GM19240 (cell line): ENCODE measurements at regions not wholly inside any gene's neighbourhood (a gene's known extent, or its start where the extent isn't known, plus 50 kb on each side); places are given as distances from the start of the nearest gene placed in this dataset.
"Not testable (repeated sequence)": the region's sequence is repeated elsewhere in the genome, so short reads cannot be mapped to it uniquely, and the experiment has no call there.

ENCODE experiments used
- DNase-seq: peaks from one replicate; pipeline ENCODE4 v3.0.0; 2011; ENCODE audit warnings: low spot score; ENCODE audit not compliant: insufficient read length

DNA sequence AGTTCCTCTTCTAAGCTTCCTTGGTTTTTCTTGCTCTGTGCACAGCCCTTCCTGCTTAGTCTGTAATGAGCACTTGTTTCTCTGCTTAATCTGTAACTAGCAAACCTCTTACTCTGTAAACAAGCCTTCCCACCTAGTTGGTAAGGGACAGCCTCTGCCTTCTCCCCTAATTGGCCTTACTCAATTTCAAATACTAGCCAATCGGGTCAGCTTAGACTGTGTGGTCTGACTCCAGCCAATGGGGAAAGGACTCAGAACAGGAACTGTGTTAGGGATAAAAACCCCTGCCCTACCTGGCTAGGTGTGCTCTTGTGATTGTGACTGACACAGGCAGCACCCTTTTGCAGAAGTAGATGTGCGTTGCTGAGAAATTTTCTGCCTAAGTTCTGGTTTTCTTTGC is 136.5 kb upstream of the AADAT start:
- no peak for DNase-seq

DNA sequence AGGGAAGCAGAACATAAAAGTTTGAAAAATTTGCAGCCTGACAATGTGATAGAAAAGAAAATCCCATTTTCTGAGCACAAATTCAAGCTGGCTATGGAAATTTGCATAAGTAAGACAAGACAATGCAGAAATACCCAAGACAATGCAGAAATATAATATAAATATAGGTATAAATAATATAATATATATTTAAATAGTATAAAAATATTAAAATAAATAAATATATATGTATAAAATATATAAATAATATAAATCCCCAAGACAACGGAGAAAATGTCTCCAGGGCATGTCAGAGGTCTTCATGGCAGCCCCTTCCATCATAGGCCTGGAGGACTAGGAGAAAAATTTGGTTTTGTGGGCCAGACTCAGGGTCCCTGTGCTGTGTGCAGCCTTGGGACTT is 125.0 kb upstream of the AADAT start:
- DNase-seq = no peak

DNA sequence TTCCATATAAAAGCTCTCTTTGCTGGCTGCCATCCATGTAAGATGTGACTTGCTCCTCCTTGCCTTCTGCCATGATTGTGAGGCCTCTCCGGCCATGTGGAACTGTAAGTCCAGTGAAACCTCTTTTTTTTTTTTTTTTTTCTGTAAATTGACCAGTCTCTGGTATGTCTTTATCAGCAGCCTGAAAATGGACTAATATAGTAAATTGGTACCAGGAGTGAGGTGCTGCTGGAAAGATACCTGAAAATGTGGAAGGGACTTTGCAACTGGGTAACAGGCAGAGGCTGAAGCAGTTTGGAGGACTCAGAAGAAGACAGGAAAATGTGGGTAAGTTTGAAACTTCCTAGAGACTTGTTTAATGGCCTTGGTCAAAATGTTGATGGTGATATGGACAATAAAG is 124.3 kb upstream of the AADAT start:
- DNase-seq = no peak

DNA sequence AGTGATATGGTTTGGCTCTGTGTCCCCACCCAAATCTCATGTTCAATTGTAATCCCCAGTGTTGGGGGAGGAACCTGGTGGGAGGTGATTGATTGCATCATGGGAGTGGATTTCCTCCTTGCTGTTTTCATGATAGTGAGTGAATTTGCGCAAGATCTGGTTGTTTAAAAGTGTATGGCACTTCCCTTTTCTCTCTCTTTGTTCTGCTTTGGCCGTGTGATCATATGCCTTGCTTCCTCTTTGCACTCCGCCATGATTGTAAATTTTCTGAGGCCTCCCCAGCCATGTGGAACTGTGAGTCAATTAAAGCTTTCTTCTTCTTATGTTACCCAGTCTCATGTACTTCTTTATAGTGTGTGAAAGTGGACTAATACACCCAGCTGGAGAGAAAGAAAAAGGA is 113.0 kb upstream of the AADAT start:
- DNase-seq = no peak

DNA sequence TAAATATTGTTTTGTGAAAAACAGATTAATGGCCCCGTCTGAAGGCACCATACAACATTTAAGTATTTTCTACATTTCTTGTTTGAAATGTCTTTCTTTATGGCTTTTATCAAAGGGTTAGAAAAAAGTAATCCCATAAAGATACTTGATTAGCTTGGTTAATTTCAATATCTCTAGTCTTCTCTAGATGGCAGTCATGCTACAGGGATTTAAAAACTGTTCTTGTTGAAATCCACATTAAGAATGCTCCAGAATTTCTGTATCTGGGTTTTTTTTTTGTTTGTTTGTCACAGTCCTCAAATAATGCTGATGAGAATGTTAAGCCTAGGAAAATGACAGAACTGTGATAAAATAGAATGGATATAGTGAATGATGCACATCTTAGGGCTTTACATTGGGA is 109.0 kb upstream of the AADAT start:
- DNase-seq = no peak

DNA sequence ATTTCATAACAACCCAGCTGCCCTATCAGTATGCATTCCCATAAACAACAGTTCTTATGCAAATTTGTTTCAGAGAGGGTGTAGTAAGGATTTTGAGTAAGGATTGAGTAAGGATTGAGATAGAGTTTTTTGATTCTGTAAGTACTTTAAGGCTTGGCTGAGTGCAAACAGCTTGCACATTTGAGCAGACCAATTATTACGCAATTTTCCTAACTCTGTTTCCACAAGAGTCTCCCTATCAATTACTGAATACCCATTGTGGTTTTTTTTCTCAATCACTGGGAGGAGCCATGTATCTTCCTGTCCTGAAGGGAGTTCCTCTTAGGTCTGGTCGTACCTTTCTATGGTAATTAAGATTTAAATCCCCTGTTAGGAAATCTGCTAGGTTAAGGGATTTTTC is 105.0 kb upstream of the AADAT start:
- DNase-seq = not testable (repeated sequence)

DNA sequence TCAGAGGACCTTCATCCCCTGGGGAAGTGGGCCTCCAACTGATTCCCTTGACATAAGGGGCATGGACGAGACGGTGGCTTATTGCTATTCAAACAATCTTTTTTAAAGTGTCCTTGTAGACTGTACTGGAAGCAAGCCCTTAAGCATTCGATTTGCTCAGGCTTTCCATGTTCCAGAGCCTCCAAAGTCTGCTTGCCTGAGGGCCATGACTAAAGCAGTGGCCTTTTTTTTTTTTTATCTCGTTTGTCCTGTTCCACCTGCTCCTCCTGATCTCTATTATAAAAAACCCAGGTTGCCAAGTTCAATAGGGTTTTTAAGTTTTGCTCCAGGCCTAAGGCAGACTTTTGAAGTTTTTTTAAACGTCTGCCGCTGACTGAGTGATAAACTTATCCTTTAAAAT is 103.7 kb upstream of the AADAT start:
- DNase-seq = no peak

DNA sequence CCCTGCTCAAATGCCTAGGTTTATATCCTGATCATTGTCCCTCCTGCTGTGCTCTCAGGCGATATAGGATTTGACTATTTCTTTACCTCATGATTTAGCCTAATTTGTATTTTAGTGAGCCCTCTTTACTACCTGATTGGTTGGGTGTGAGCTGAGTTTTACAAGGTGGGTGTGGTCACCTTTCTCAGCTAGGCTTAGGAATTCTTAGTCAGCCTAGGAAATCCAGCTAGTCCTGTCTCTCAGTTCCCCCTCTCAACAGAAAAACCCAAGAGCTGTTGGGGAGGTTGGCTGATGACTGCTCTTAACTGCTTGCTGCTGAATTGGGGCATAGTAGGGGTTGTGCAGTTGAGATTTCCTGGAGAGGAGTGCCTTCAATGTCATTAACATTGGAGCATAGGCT is 100.5 kb upstream of the AADAT start:
- no peak for DNase-seq

DNA sequence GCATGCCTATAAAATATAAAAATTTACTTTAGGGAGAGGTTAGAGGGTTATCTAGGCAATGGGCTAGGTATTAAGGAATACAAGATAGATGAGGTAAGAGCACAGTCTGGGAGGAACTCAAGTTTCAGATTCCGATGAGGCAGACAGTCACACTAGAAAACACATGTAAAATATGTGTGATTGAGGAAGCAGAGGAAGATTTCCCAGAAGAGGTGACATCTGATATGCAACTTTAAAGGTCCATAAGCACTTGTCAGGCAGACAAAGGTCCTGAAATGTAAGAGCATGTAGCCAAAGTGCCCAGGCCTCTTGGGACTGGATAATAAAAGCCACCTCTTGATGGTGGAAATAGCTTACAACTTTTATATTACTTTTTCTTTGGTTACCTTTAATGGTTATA is 81.1 kb upstream of the AADAT start:
- DNase-seq = no peak

DNA sequence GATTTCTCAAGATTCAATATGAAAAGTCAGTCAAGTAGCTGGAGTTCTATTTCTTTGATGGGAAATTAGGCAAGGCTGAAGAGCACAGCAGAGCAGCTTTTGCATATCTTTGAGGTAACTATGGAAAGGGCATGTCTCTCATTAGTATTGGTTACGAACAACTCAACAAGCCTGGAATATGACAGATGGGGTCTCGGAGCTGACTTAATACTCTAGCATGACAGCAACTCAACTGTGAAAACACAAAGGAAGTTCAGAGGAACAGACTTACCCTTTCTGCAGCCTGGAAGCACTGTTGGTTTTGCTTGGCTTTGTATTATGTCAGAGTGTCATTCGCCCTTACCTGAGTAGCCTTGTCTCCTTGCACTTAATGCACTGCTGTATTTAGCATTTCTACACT is 79.9 kb upstream of the AADAT start:
- DNase-seq = no peak

DNA sequence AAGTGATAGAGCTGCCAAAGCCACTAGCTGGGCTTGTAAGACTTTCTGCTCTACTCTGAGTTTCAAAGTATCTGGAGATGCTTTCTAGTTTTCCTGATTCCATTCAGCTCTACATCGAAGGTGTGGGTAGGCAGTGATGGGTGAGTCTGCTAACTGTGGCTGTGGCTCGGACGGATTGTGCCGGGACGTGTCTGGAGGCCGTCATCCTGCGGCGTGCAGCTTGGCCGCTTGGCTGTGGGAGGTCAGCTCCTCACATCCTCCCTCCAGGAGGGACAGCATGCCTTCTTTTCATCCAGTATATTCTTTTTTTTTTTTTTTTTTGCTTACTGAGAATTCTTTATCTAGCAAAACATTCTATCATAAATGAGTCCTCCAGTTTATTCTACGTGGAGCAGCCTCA is 77.9 kb upstream of the AADAT start:
- no peak for DNase-seq

DNA sequence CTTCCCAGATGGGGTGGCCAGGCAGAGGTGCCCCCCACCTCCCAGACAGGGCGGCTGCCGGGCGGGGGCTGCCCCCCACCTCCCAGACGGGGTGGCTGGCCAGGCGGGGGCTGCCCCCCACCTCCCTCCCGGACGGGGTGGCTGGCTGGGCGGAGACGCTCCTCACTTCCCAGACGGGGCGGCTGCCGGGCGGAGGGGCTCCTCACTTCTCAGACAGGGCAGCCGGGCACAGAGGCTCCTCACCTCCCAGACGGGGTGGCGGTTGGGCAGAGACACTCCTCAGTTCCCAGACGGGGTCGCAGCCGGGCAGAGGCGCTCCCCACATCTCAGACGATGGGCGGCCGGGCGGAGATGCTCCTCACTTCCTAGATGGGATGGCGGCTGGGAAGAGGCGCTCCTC is 76.4 kb upstream of the AADAT start:
- not testable (repeated sequence) for DNase-seq

DNA sequence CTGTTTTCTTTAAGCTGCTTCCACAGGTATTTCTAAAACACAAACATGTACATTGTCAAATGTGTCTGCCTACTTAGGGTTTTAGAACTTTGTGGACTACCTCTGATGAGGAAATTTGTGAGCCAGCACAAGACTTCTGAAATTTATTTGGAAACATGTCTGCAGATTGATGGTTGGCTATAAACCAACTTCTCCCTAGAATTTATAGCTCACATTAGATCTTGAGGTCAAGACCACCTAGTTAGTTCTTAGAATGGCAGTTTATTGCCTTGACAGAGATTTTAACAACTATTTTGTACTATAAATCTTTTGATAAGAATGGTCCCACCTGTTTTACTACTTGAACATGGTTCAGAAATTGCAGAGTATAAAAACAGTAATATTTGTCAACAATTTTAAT is 72.7 kb upstream of the AADAT start:
- no peak for DNase-seq

DNA sequence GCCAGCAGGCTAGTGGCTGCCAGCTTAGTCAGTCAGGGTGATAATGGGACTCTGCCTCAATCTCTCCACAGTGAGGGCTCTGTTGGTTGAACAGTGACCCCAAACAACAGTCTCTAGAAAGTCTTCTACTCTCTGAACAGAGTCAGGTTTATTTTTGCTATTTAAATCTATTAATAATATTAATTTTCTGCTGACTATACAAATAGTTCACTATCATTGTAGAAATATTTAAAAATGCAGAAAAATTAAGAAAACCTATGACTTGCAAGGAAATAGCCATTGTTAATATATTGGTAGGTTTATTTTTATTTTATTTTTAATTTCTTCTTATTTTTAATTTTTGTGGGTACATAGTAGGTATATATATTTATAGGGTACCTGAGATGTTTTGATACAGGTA is 67.9 kb upstream of the AADAT start:
- no peak for DNase-seq

DNA sequence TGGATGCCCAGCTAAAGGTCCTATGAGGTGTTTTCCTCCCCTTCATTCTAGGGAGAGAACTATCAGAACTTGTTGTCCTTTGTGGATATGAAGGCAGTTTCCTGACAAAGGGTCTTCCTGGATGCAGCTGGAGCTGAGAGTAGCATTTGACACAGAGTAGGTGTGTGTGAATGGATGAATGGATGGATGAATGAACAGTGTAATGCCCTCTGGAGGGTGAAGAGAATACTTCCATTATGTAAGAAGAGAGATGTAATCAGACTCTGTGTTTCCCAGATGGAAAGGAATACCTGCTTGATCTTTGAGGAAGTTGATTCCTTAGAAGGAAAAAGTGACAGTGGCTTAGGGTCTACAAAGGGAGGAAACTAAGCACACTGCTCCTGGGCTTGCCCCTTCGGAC is 55.4 kb upstream of the AADAT start:
- no peak for DNase-seq

DNA sequence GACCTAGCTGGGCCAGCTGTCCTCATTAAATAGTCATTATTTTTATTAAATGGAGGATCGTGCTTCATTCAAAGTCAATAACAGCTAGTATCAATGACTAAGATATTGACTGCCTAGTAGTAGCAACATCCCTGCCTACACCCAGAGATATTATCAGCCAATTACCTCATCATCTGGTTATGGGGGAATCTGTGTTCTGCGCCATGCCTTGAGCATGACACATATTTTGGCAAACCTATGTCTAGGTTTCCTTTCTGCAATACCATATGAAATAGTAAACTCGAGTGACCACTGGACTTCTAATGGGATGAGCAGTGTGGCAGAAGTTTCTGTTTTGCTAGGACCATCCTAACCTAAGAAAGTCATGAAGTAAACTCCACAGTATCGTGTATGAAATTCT is 50.0 kb upstream of the AADAT start:
- no peak for DNase-seq
